Endothelial cell (in vitro differentiated cells): ENCODE measurements at regions not wholly inside any gene's neighbourhood (a gene's known extent, or its start where the extent isn't known, plus 50 kb on each side); places are given as distances from the start of the nearest gene placed in this dataset.

Source experiments
- DNase-seq: peaks from one replicate; pipeline ENCODE4 v3.0.0; 2021; ENCODE audit warnings: low spot score
- H3K27ac Mint-ChIP-seq: one replicate; pipeline ENCODE4 v1.8.0; 2021; ENCODE audit warnings: mixed read lengths, inconsistent platforms; ENCODE audit not compliant: unreplicated experiment
- H3K27me3 Mint-ChIP-seq: one replicate; pipeline ENCODE4 v1.8.0; 2021; ENCODE audit warnings: mild to moderate bottlenecking, moderate library complexity, mixed read lengths, inconsistent platforms; ENCODE audit not compliant: unreplicated experiment
- H3K36me3 Mint-ChIP-seq: one replicate; pipeline ENCODE4 v1.8.0; 2021; ENCODE audit warnings: mild to moderate bottlenecking, low read depth, mixed read lengths, inconsistent platforms; ENCODE audit not compliant: unreplicated experiment
- H3K4me1 Mint-ChIP-seq: one replicate; pipeline ENCODE4 v1.8.0; 2021; ENCODE audit warnings: mild to moderate bottlenecking, mixed read lengths, inconsistent platforms; ENCODE audit not compliant: unreplicated experiment
- H3K4me3 Mint-ChIP-seq: one replicate; pipeline ENCODE4 v1.8.0; 2021; ENCODE audit warnings: mild to moderate bottlenecking, mixed read lengths, inconsistent platforms; ENCODE audit not compliant: unreplicated experiment
- H3K9me3 Mint-ChIP-seq: one replicate; pipeline ENCODE4 v1.8.0; 2021; ENCODE audit warnings: mixed read lengths, inconsistent platforms; ENCODE audit not compliant: unreplicated experiment
- CTCF ChIP-seq: fragments of 200-600 bp; sonication (generic); IDR thresholded peaks from one replicate; pipeline ENCODE4 v1.5.0; 2021; ENCODE audit warnings: antibody characterized with exemption; ENCODE audit not compliant: unreplicated experiment

- Mint-ChIP-seq H3K36me3 (no peaks in the 10 kb centered on the region), H3K27me3 (no peaks in the 10 kb centered on the region), H3K4me1 (no peaks in the 10 kb centered on the region), H3K9me3 (no peaks in the 10 kb centered on the region), H3K27ac (no peak overlapping the region), H3K4me3 (no peak overlapping the region)
- no peak for DNase-seq
- TF ChIP-seq CTCF, result no peak
These were observed 54.6 kb upstream of the CSF3R start for GRCh38 chr1:36537190-36537768.

GRCh38 chr1:36536727-36537126 lies 54.0 kb upstream of the CSF3R start:
- Mint-ChIP-seq H3K4me3 (no peak overlapping the region), H3K27ac (no peak overlapping the region), H3K36me3 (no peaks in the 10 kb centered on the region), H3K9me3 (no peaks in the 10 kb centered on the region), H3K4me1 (no peaks in the 10 kb centered on the region), H3K27me3 (no peaks in the 10 kb centered on the region)
- DNase-seq, result no peak
- no peak for TF ChIP-seq CTCF

GRCh38 chr1:36534711-36535412 lies 52.1 kb upstream of the CSF3R start:
- Mint-ChIP-seq H3K27me3 (no peaks in the 10 kb centered on the region), H3K4me3 (no peak overlapping the region), H3K4me1 (no peaks in the 10 kb centered on the region), H3K9me3 (no peaks in the 10 kb centered on the region), H3K27ac (no peak overlapping the region), H3K36me3 (no peaks in the 10 kb centered on the region)
- no peak for DNase-seq
- no peak for TF ChIP-seq CTCF

GRCh38 chr1:36533897-36534296 lies 51.2 kb upstream of the CSF3R start:
- H3K27ac Mint-ChIP-seq, result no peak overlapping the region
- no peak for DNase-seq
- H3K9me3 Mint-ChIP-seq, result no peaks in the 10 kb centered on the region
- TF ChIP-seq CTCF, result no peak
- H3K36me3 Mint-ChIP-seq, result no peaks in the 10 kb centered on the region
- no peaks in the 10 kb centered on the region for H3K4me1 Mint-ChIP-seq
- H3K4me3 Mint-ChIP-seq, result no peak overlapping the region
- no peaks in the 10 kb centered on the region for H3K27me3 Mint-ChIP-seq

GRCh38 chr1:36532810-36533401 lies 50.2 kb upstream of the CSF3R start:
- H3K27me3 Mint-ChIP-seq, result no peaks in the 10 kb centered on the region
- H3K27ac Mint-ChIP-seq, result no peak overlapping the region
- no peak overlapping the region for H3K4me3 Mint-ChIP-seq
- no peaks in the 10 kb centered on the region for H3K4me1 Mint-ChIP-seq
- DNase-seq, result no peak
- H3K9me3 Mint-ChIP-seq, result no peaks in the 10 kb centered on the region
- H3K36me3 Mint-ChIP-seq, result no peaks in the 10 kb centered on the region
- no peak for TF ChIP-seq CTCF
